GM19043 (cell line): ENCODE measurements at regions not wholly inside any gene's neighbourhood (a gene's known extent, or its start where the extent isn't known, plus 50 kb on each side); places are given as distances from the start of the nearest gene placed in this dataset.
"Not testable (repeated sequence)": the region's sequence is repeated elsewhere in the genome, so short reads cannot be mapped to it uniquely, and the experiment has no call there.

Experiments used
- ATAC-seq: cut with Tn5 transposase; IDR thresholded peaks from one replicate; pipeline ENCODE4 v1.9.1; 2021; ENCODE audit warnings: low read depth; ENCODE audit not compliant: unreplicated experiment

GRCh38 chr12:58405363-58405762 lies 464.0 kb downstream of the ATP23 start:
- no peak for ATAC-seq

GRCh38 chr12:58408516-58408915 lies 467.1 kb downstream of the ATP23 start:
- ATAC-seq = no peak

- no peak for ATAC-seq
These were observed 471.2 kb downstream of the ATP23 start for GRCh38 chr12:58412461-58413060.

- no peak for ATAC-seq
These were observed 472.4 kb downstream of the ATP23 start for GRCh38 chr12:58413794-58414193.

- ATAC-seq = no peak
These were observed 473.1 kb downstream of the ATP23 start for GRCh38 chr12:58414398-58414871.

- ATAC-seq = no peak
These were observed 474.3 kb downstream of the ATP23 start for GRCh38 chr12:58415716-58416115.

GRCh38 chr12:58416236-58416635 lies 474.9 kb downstream of the ATP23 start:
- ATAC-seq = no peak

GRCh38 chr12:58419196-58419760 lies 477.9 kb downstream of the ATP23 start:
- ATAC-seq = no peak

- ATAC-seq = no peak
These were observed 478.5 kb downstream of the ATP23 start for GRCh38 chr12:58419905-58420304.

GRCh38 chr12:58420503-58420902 lies 479.1 kb downstream of the ATP23 start:
- no peak for ATAC-seq

GRCh38 chr12:58421990-58422389 lies 480.6 kb downstream of the ATP23 start:
- ATAC-seq = no peak

GRCh38 chr12:58424735-58425392 lies 483.5 kb downstream of the ATP23 start:
- ATAC-seq = peak; percentile 17

- peak; percentile 88 for ATAC-seq
These were observed 484.4 kb downstream of the ATP23 start for GRCh38 chr12:58425481-58426392.

GRCh38 chr12:58426437-58426836 lies 485.1 kb downstream of the ATP23 start:
- ATAC-seq = not testable (repeated sequence)

- ATAC-seq = no peak
These were observed 486.3 kb downstream of the LRIG3 start for GRCh38 chr12:58433959-58434358.

GRCh38 chr12:58434726-58435125 lies 485.6 kb downstream of the LRIG3 start:
- no peak for ATAC-seq

- no peak for ATAC-seq
These were observed 484.7 kb downstream of the LRIG3 start for GRCh38 chr12:58435647-58436046.

GRCh38 chr12:58441483-58441882 lies 478.8 kb downstream of the LRIG3 start:
- no peak for ATAC-seq

- ATAC-seq = peak; percentile 88
These were observed 476.9 kb downstream of the LRIG3 start for GRCh38 chr12:58443273-58443980.

- ATAC-seq = peak; percentile 16
These were observed 476.3 kb downstream of the LRIG3 start for GRCh38 chr12:58443981-58444371.
